GM21447 (cell line): ENCODE measurements at regions not wholly inside any gene's neighbourhood (a gene's known extent, or its start where the extent isn't known, plus 50 kb on each side); places are given as distances from the start of the nearest gene placed in this dataset.
A peak's percentile ranks its signal among the peaks of the same experiment; 100 is the strongest.

Experiments used
- ATAC-seq: cut with Tn5 transposase; IDR thresholded peaks from one replicate; pipeline ENCODE4 v1.9.1; 2021; ENCODE audit not compliant: unreplicated experiment

DNA sequence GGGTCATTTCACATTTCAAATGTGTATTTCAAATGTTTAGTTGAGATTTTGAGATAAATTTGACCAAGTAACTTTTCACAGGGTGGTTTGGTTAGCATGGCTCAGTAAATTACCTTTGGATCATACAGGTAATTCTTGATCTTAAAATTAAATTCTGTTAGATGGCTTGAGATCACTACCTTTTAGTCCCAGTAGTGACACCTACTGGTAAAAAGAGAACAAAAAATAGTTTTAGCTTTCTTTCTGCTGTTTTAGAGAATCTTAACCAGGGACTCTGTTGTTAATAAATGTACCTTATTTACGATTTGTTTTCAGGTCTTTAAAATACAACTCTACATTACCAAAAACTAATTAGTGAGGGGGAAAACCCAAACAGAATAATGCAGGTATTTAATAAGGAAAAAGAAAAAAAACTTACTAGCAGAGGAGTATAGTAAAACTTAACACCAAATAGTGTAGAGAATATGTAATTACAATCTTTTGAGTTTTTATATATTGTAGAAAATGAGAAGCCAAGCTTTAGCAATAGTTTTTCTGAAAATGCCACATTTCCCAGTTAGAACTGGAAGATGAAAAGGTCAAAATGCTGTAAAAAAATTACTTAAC lies 620.3 kb upstream of the AGTR1 start:
- peak; percentile 60 for ATAC-seq

- ATAC-seq: no peak
Observed at GRCh38 chr3:148077965-148078364, 619.7 kb upstream of the AGTR1 start.

- ATAC-seq: no peak
Observed at GRCh38 chr3:148078658-148079057, 619.0 kb upstream of the AGTR1 start.

- no peak for ATAC-seq
Observed at GRCh38 chr3:148079370-148079769, 618.3 kb upstream of the AGTR1 start.

DNA sequence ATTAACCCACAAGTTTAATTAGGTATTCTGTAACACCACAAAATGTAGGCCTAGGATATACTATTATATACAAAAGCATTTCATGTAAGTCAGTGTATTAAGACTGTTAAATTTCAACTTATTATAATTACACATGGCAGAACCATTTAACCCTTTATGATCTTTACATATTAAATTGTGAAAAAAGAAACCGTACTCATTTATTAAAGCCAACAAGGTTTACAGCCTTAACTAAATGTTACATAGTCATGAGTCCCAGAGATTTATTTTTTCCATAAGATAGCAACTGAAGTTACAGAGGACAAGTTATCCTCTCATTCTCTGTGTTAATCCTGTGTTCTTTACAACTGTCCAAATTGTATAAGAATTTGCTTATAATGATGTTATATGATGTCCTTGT lies 615.8 kb upstream of the AGTR1 start:
- no peak for ATAC-seq

DNA sequence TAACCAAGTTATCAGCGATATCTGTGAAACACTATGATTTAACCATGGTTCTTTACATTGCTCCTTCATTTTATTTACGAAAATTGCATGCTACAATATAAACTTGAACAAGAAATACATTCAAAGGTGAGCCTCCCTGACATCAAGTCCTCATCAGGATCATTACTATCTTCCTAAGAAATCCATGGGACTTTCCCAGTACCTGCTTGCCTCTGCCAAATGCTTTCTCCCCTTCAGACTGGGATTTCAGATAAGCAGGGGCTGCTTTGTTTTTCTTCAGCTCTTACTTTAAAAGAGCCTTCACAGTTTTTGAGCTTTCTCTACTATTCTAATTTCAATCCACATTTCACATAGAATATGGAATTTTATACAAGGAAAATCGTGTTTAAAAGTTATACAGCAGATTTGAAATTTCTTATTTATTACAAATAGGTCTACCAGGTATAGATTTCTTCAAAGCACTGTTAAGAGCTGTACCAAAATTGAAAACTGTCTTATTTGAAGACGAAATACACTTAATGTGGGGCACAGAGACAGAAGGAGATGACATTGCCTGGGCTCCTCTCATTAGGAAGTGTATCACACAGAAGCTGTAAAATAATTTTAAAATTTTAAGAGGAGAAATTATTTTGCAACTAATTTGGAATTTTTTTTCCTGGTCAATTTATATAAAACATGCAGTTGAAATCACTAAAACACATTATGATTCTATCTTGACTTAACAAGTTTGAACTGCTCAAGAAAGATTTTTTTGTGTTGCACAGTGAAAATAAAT lies 615.0 kb upstream of the AGTR1 start:
- no peak for ATAC-seq

DNA sequence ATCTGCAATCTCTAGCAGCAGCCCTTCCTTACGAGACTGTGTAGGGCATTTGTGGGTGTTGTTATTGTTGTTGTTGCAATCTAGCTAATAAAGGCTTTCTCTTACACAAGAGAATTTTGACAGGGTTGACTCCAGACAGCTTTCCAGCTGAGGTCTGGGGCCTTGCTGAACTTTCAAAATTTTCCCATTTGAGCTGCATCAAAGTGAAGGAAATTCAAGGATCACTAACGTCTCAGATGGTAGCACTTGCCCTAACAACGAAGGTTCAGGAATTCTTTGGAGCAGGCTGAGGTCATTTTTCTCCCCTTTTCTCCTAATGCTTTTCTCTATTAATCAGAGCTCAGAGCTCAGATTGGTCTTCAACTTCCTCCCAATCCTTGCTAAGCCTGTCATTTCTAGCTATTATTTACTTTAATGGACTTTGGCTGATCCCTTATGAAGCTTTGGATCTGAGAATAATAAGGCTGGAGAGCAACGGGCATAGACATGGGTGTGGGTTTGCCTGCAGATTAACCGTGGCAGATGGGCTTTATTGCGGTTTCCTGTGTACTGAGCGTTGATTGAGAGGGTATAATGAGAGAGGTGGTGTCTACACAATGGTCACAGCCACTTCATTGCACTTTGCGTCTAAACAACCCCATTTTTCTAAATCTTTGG lies 614.0 kb upstream of the AGTR1 start:
- ATAC-seq: no peak

DNA sequence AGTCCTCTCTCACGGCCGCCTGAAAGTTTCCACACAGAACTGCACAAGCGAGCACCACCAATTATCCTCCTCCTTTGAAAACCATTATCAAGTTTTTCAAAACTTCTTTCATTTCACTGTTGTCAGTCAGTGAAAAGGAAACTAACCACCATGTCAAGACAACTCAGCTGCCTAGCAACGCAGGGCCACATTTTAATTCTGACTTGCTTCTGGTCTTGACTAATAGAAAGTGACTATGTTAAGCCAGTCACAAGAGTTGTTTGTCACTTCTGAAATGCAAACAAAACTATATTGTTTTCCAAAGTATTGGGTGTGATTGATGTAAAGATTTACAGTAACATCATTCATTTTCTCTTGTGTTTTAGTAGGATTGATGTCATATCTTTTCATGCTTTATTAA lies 612.8 kb upstream of the AGTR1 start:
- no peak for ATAC-seq

- ATAC-seq: no peak
Observed at GRCh38 chr3:148087601-148088371, 609.9 kb upstream of the AGTR1 start.

- ATAC-seq: no peak
Observed at GRCh38 chr3:148089171-148089570, 608.5 kb upstream of the AGTR1 start.

DNA sequence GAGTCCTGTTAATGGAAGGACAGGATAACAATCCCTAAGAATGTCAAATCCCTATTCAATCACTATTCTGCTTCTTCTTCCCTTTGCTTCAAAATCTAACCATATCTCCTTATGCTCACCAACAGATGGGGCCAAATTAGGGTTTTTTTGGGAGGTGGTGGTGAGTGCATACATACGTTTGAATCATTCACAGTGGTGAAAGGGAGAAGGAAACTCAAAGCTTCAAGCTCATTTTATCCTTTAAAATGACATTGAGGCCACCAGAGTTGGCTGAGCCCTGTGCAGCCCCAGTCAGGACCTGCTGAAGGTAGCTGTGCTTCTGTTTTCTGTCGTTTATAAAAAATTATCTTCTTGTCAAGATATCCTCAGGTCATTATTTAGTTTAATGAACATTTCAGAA lies 607.5 kb upstream of the AGTR1 start:
- ATAC-seq: no peak

GRCh38 chr3:148092624-148093347 lies 604.9 kb upstream of the AGTR1 start:
- ATAC-seq: no peak

- ATAC-seq: no peak
Observed at GRCh38 chr3:148093753-148094152, 604.0 kb upstream of the AGTR1 start.

GRCh38 chr3:148095962-148096361 lies 601.7 kb upstream of the AGTR1 start:
- no peak for ATAC-seq

DNA sequence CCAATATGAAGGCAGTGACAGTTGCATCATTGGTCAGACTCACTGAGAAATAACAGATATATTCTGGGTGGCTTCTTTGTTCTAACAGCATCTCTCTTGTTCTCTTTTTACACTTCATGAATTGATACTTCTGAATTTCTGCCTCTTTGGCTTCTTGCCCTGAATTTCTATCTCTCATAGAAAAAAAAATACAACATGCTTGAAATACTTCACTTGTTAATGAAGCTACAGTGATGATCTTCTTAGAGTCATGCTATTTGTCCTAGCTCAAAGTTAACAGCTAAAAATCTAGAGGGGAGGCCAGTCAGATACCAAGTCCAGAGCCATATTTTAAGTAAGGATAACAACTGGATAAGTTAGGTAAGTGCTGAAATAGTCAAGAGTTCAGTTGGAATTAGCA lies 597.2 kb upstream of the AGTR1 start:
- ATAC-seq: no peak

DNA sequence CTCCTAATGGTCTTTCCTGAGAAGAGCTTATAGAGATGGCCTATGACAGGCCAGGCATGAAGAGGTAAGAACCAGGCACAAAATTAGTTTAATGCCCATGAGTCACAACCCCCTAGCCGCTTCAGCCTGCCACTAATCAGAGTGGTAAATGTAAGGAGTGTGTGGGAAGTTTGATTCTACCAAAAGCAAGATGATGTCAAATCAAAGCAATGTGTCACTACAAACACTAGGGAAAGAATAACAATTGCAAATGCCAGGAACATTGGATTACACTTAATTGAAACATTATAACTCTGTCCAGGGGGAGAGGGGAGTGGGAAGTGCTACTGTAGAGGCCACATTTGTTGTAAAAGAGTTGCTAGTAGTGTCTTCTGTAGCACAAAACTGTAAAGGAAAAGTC lies 596.6 kb upstream of the AGTR1 start:
- no peak for ATAC-seq

GRCh38 chr3:148102156-148102555 lies 595.5 kb upstream of the AGTR1 start:
- ATAC-seq: no peak

GRCh38 chr3:148106062-148106461 lies 591.6 kb upstream of the AGTR1 start:
- no peak for ATAC-seq

DNA sequence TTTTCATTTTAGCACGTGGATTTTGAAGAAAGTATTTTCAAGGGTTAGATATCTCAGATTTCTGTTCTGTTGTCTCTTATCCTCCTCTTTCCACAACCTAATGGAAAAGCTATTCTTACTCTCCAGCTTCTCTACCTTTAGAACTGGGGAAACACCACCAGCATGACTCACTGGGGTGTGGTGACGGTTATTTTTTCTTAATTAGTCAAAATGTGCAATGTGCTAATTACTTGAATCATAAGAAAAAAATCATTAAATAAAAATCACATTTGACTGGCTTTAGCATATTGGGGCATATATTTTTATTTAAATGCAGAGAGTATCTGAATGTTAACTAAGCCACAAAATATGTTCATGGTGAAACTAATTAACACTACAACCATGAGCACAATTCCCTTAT lies 570.7 kb upstream of the AGTR1 start:
- ATAC-seq: no peak

- no peak for ATAC-seq
Observed at GRCh38 chr3:148128136-148128535, 569.6 kb upstream of the AGTR1 start.
